8988T (cell line): ENCODE measurements at regions not wholly inside any gene's neighbourhood (a gene's known extent, or its start where the extent isn't known, plus 50 kb on each side); places are given as distances from the start of the nearest gene placed in this dataset.
"Not testable (repeated sequence)": the region's sequence is repeated elsewhere in the genome, so short reads cannot be mapped to it uniquely, and the experiment has no call there.

Experiments used
- DNase-seq: peaks from one replicate; pipeline ENCODE4 v3.0.0; 2011

GRCh38 chr2:101609433-101609832 lies 88.1 kb upstream of the MAP4K4 start:
- no peak for DNase-seq

- DNase-seq, result no peak
Measured at GRCh38 chr2:101608408-101609310, 88.8 kb upstream of the MAP4K4 start.

GRCh38 chr2:101597347-101597944 lies 100.1 kb upstream of the MAP4K4 start:
- DNase-seq, result no peak

- DNase-seq, result no peak
Measured at GRCh38 chr2:101596333-101596732, 101.2 kb upstream of the MAP4K4 start.

GRCh38 chr2:101587251-101587650 lies 110.3 kb upstream of the MAP4K4 start:
- no peak for DNase-seq

- no peak for DNase-seq
Measured at GRCh38 chr2:101583861-101584260, 108.9 kb upstream of the RFX8 start.

GRCh38 chr2:101581675-101582299 lies 106.9 kb upstream of the RFX8 start:
- DNase-seq, result no peak

- no peak for DNase-seq
Measured at GRCh38 chr2:101580528-101580927, 105.6 kb upstream of the RFX8 start.

- no peak for DNase-seq
Measured at GRCh38 chr2:101578671-101579070, 103.8 kb upstream of the RFX8 start.

- not testable (repeated sequence) for DNase-seq
Measured at GRCh38 chr2:101578135-101578534, 103.2 kb upstream of the RFX8 start.

GRCh38 chr2:101577173-101577572 lies 102.3 kb upstream of the RFX8 start:
- DNase-seq, result no peak

- DNase-seq, result no peak
Measured at GRCh38 chr2:101574622-101575021, 99.7 kb upstream of the RFX8 start.

- no peak for DNase-seq
Measured at GRCh38 chr2:101571951-101572350, 97.0 kb upstream of the RFX8 start.

- DNase-seq, result no peak
Measured at GRCh38 chr2:101569886-101570520, 95.1 kb upstream of the RFX8 start.

- no peak for DNase-seq
Measured at GRCh38 chr2:101568969-101569368, 94.1 kb upstream of the RFX8 start.

GRCh38 chr2:101566632-101567228 lies 91.8 kb upstream of the RFX8 start:
- no peak for DNase-seq

- no peak for DNase-seq
Measured at GRCh38 chr2:101563849-101564248, 88.9 kb upstream of the RFX8 start.

- DNase-seq, result no peak
Measured at GRCh38 chr2:101560780-101561315, 85.9 kb upstream of the RFX8 start.

GRCh38 chr2:101559551-101559950 lies 84.6 kb upstream of the RFX8 start:
- no peak for DNase-seq

- no peak for DNase-seq
Measured at GRCh38 chr2:101558740-101559525, 84.0 kb upstream of the RFX8 start.

GRCh38 chr2:101556033-101556459 lies 81.1 kb upstream of the RFX8 start:
- no peak for DNase-seq

GRCh38 chr2:101551336-101551888 lies 76.5 kb upstream of the RFX8 start:
- DNase-seq, result no peak
